HG02852 (cell line): ENCODE measurements at regions not wholly inside any gene's neighbourhood (a gene's known extent, or its start where the extent isn't known, plus 50 kb on each side); places are given as distances from the start of the nearest gene placed in this dataset.

Source experiments
- ATAC-seq: cut with Tn5 transposase; IDR thresholded peaks from one replicate; pipeline ENCODE4 v1.9.1; 2021; ENCODE audit warnings: mild to moderate bottlenecking, moderate library complexity; ENCODE audit not compliant: unreplicated experiment

- ATAC-seq: no peak
Observed at GRCh38 chr2:42865884-42866881, 73.8 kb upstream of the HAAO start.

GRCh38 chr2:42864641-42865280 lies 72.4 kb upstream of the HAAO start:
- ATAC-seq: no peak

GRCh38 chr2:42864222-42864621 lies 71.8 kb upstream of the HAAO start:
- ATAC-seq: no peak

GRCh38 chr2:42863751-42864150 lies 71.4 kb upstream of the HAAO start:
- ATAC-seq: no peak

- ATAC-seq: no peak
Observed at GRCh38 chr2:42863320-42863719, 70.9 kb upstream of the HAAO start.

- ATAC-seq: no peak
Observed at GRCh38 chr2:42862669-42863185, 70.3 kb upstream of the HAAO start.

GRCh38 chr2:42861321-42861720 lies 68.9 kb upstream of the HAAO start:
- no peak for ATAC-seq

GRCh38 chr2:42860319-42861094 lies 68.1 kb upstream of the HAAO start:
- no peak for ATAC-seq

GRCh38 chr2:42859791-42860190 lies 67.4 kb upstream of the HAAO start:
- ATAC-seq: no peak

GRCh38 chr2:42859006-42859552 lies 66.7 kb upstream of the HAAO start:
- ATAC-seq: no peak

- ATAC-seq: no peak
Observed at GRCh38 chr2:42858140-42859005, 66.0 kb upstream of the HAAO start.

GRCh38 chr2:42856891-42857632 lies 64.7 kb upstream of the HAAO start:
- ATAC-seq: no peak

GRCh38 chr2:42856106-42856860 lies 63.9 kb upstream of the HAAO start:
- ATAC-seq: no peak

- no peak for ATAC-seq
Observed at GRCh38 chr2:42855221-42855970, 63.0 kb upstream of the HAAO start.

- ATAC-seq: no peak
Observed at GRCh38 chr2:42854207-42854818, 61.9 kb upstream of the HAAO start.

GRCh38 chr2:42853549-42854206 lies 61.3 kb upstream of the HAAO start:
- no peak for ATAC-seq

- no peak for ATAC-seq
Observed at GRCh38 chr2:42852798-42853197, 60.4 kb upstream of the HAAO start.
